Lower leg skin (tissue), 3 donors: ENCODE measurements at regions not wholly inside any gene's neighbourhood (a gene's known extent, or its start where the extent isn't known, plus 50 kb on each side); places are given as distances from the start of the nearest gene placed in this dataset.

Experiments used
- POLR2A ChIP-seq, 2 donors: fragments of 450-650 bp; IDR thresholded peaks; one replicate each; pipeline ENCODE4 v1.6.1; 2016 to 2017; ENCODE audit warnings: antibody characterized with exemption in 2 of 2, mild to moderate bottlenecking in 1 of 2, moderate library complexity in 1 of 2
- TF ChIP-seq, protein P1 (sequence below), 3 donors: fragments of 450-650 bp; IDR thresholded peaks; one replicate each; pipeline ENCODE4 v1.5.1; 2016; ENCODE audit warnings: antibody characterized with exemption in 3 of 3, mild to moderate bottlenecking in 3 of 3, moderate library complexity in 2 of 3

DNA sequence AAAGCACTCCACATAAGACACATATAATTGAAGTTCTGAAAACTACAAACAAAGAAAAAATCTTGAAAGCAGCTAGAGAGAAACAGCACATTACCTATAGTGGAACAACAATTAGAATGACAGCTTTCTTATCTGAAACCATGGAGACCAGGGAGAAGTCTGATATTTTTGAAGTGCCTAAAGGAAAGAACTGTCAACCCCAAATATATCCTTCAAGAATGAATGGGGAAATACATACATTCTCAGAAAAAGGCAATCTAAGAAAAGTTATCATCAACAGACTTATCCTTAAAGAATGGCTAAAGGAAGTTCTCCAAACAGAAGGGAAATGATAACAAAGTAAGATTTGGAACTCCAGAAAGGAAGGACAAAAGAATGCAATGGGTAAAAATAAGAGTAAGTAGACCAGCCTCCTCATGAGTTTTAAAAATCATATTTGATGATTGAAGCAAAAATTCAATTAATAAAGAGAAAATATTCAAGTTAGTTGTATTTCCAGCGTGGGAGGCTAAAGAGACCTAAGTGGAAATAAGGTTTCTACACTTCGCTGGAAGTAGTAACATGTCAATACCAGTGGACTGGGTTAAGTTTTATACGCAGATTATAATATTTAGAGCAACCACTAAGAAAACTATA lies 170.8 kb upstream of the SAMSN1 start:
- TF ChIP-seq, protein P1, sequence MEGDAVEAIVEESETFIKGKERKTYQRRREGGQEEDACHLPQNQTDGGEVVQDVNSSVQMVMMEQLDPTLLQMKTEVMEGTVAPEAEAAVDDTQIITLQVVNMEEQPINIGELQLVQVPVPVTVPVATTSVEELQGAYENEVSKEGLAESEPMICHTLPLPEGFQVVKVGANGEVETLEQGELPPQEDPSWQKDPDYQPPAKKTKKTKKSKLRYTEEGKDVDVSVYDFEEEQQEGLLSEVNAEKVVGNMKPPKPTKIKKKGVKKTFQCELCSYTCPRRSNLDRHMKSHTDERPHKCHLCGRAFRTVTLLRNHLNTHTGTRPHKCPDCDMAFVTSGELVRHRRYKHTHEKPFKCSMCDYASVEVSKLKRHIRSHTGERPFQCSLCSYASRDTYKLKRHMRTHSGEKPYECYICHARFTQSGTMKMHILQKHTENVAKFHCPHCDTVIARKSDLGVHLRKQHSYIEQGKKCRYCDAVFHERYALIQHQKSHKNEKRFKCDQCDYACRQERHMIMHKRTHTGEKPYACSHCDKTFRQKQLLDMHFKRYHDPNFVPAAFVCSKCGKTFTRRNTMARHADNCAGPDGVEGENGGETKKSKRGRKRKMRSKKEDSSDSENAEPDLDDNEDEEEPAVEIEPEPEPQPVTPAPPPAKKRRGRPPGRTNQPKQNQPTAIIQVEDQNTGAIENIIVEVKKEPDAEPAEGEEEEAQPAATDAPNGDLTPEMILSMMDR (IDR thresholded peaks at IDR 0.05): no peak
- no peak for TF ChIP-seq POLR2A (IDR thresholded peaks at IDR 0.05)
